Peyer's patch (tissue), 4 donors: ENCODE measurements at regions not wholly inside any gene's neighbourhood (a gene's known extent, or its start where the extent isn't known, plus 50 kb on each side); places are given as distances from the start of the nearest gene placed in this dataset.

Experiments
- DNase-seq, 3 donors: peaks; one replicate each; pipeline ENCODE4 v3.0.0-alpha.2; 2017 to 2019
- H3K27ac ChIP-seq, 4 donors: fragments of 200-600 bp; sonication (generic); one replicate each; pipeline ENCODE4 v1.5.1; 2016 to 2019
- H3K27me3 ChIP-seq, 2 donors: fragments of 200-600 bp; sonication (generic); one replicate each; pipeline ENCODE4 v1.5.1; 2019
- H3K36me3 ChIP-seq, 3 donors: fragments of 200-600 bp; sonication (generic); one replicate each; pipeline ENCODE4 v1.5.1; 2016 to 2019
- H3K4me1 ChIP-seq, 4 donors: fragments of 200-600 bp; sonication (generic); one replicate each; pipeline ENCODE4 v1.5.1; 2016 to 2019
- H3K4me3 ChIP-seq, 4 donors: fragments of 200-600 bp; sonication (generic); 1 replicate in 3 of 4; 2 replicates in 1 of 4; pipeline ENCODE4 v1.5.1; 2016 to 2019; ENCODE audit warnings: mild to moderate bottlenecking in 1 of 4
- H3K9me3 ChIP-seq, 4 donors: fragments of 200-600 bp; sonication (generic); one replicate each; pipeline ENCODE4 v1.5.1; 2016 to 2019; ENCODE audit warnings: mild to moderate bottlenecking in 1 of 4
- POLR2A ChIP-seq, 2 donors: fragments of 450-650 bp; IDR thresholded peaks; one replicate each; pipeline ENCODE4 v1.5.1; 2017; ENCODE audit warnings: antibody characterized with exemption in 2 of 2, mild to moderate bottlenecking in 2 of 2, moderate library complexity in 2 of 2
- TF ChIP-seq, protein P1 (sequence below), 6 experiments: fragments of 450-650 bp in 4 of 6; fragments of 200-600 bp in 2 of 6; sonication (generic) in 1 of 6; IDR thresholded peaks; one replicate each; pipeline ENCODE4 v1.5.1; 2017 to 2019; ENCODE audit warnings: antibody characterized with exemption in 6 of 6, mild to moderate bottlenecking in 3 of 6, moderate library complexity in 1 of 6

DNA sequence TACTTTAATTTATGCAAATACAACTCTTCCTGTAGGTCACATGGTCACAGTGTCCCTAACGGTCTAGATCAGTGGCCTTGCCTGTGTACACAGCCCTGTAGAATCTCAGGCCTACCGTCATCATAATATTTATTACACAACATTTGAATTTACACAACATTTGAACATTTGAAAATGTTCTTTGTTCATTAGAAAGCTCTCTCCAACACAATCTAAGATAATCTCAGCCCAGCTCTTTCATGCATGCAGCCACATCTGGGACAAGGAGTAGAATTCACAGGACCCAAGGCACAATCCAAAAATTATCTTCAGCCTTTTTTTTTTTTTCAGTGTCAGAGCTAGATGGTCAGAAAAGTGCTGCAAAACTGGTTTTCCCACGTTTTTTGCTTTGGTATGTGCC, 892.8 kb downstream of the TFAP2A start:
- no peaks in the 10 kb centered on the region for H3K4me1 ChIP-seq
- DNase-seq = no peak

DNA sequence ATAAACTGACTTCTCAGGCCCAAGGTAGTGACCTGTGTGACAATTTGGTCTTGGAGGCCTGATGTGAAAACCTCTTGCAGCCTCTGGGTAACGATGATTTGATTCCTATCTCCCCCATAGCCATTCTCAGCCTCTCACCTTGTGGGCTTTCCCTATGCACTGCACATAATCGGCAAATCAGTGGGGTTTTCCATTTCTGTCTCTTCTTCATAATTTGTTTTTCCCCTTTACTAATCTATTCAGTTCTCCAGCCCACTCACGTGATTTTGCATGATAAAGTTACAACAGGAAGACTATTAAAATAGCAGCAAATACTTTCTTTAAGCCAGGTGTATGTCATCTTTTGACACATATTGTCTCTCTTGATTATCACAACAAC, 893.7 kb downstream of the TFAP2A start:
- TF ChIP-seq POLR2A (IDR thresholded peaks at IDR 0.05) = no peak
- TF ChIP-seq, protein P1, sequence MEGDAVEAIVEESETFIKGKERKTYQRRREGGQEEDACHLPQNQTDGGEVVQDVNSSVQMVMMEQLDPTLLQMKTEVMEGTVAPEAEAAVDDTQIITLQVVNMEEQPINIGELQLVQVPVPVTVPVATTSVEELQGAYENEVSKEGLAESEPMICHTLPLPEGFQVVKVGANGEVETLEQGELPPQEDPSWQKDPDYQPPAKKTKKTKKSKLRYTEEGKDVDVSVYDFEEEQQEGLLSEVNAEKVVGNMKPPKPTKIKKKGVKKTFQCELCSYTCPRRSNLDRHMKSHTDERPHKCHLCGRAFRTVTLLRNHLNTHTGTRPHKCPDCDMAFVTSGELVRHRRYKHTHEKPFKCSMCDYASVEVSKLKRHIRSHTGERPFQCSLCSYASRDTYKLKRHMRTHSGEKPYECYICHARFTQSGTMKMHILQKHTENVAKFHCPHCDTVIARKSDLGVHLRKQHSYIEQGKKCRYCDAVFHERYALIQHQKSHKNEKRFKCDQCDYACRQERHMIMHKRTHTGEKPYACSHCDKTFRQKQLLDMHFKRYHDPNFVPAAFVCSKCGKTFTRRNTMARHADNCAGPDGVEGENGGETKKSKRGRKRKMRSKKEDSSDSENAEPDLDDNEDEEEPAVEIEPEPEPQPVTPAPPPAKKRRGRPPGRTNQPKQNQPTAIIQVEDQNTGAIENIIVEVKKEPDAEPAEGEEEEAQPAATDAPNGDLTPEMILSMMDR (IDR thresholded peaks at IDR 0.05) = no peak
- no peak for DNase-seq
- Histone ChIP-seq H3K36me3 (no peaks in the 10 kb centered on the region), H3K4me3 (no peak overlapping the region), H3K4me1 (no peaks in the 10 kb centered on the region), H3K27me3 (no peaks in the 10 kb centered on the region), H3K27ac (no peak overlapping the region), H3K9me3 (peaks cover 0 to 4% (median 0%) of the 10 kb centered on the region in 4 donors)

More for the DNA sequence above, 892.8 kb downstream of the TFAP2A start:
- Histone ChIP-seq H3K36me3 (no peaks in the 10 kb centered on the region), H3K9me3 (peaks cover 0 to 4% (median 0%) of the 10 kb centered on the region in 4 donors), H3K27me3 (no peaks in the 10 kb centered on the region), H3K27ac (no peak overlapping the region), H3K4me3 (no peak overlapping the region)
- TF ChIP-seq, protein P1 (IDR thresholded peaks at IDR 0.05) = no peak
- no peak for TF ChIP-seq POLR2A (IDR thresholded peaks at IDR 0.05)

DNA sequence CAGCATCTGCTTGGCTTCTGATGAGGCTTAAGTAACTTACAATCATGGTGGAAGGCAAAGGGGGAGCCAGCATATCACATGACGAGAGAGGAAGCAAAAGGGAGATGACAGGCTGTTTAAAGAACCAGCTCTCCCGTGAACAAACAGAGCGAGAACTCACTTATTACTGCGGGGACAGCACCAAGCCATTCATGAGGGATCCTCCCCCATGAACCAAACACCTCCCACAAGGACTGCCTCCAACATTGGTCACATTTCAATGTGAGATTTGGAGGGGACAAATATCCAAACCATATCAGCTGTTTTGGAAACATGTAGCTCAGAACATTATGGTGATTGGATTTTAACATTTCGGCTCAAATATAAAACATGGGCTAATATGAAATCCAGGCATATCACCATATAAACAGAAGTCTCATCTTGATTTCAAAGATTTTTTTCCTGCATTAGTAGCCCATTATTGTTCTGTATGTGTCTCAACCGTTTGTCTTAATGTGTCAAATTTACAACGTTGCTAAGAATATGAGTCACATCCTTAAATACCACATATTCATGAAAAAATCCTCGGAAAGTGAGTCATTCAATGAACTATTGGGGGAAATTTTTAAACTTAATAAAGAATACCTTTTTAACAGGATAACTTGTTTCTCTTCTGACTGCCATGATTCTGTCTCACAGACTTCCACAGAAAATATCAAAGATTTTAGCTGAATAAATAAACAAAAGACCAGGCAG, 894.3 kb downstream of the TFAP2A start:
- Histone ChIP-seq H3K9me3 (peaks cover 0 to 4% (median 0%) of the 10 kb centered on the region in 4 donors), H3K27ac (no peak overlapping the region), H3K27me3 (no peaks in the 10 kb centered on the region), H3K36me3 (no peaks in the 10 kb centered on the region), H3K4me3 (no peak overlapping the region), H3K4me1 (no peaks in the 10 kb centered on the region)
- DNase-seq = no peak
- TF ChIP-seq POLR2A (IDR thresholded peaks at IDR 0.05) = no peak
- TF ChIP-seq, protein P1 (IDR thresholded peaks at IDR 0.05) = no peak

DNA sequence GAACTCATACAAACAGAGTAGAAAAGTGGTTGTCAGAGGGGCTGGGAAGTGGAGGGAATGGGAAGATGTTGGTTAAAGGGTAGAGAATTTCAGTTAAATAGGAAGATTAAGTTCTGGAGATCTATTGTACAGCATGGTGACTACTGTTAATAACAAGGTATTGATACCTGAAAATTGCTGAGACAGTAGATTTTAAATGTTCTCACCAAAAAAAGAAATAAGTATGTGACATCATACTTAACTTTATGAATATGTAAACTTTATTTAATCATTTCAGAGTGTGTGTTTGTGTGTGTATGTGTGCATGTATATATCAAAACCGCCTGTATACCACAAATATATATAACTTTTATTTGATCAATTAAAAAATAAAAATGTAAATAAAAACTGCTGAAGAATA, 896.4 kb downstream of the TFAP2A start:
- no peak overlapping the region for H3K27ac ChIP-seq
- no peaks in the 10 kb centered on the region for H3K36me3 ChIP-seq
- H3K9me3 ChIP-seq = peaks cover 0 to 4% (median 0%) of the 10 kb centered on the region in 4 donors
- H3K4me3 ChIP-seq = no peak overlapping the region
- H3K4me1 ChIP-seq = no peaks in the 10 kb centered on the region
- no peak for DNase-seq
- TF ChIP-seq, protein P1 (IDR thresholded peaks at IDR 0.05) = no peak
- TF ChIP-seq POLR2A (IDR thresholded peaks at IDR 0.05) = no peak
- no peaks in the 10 kb centered on the region for H3K27me3 ChIP-seq

DNA sequence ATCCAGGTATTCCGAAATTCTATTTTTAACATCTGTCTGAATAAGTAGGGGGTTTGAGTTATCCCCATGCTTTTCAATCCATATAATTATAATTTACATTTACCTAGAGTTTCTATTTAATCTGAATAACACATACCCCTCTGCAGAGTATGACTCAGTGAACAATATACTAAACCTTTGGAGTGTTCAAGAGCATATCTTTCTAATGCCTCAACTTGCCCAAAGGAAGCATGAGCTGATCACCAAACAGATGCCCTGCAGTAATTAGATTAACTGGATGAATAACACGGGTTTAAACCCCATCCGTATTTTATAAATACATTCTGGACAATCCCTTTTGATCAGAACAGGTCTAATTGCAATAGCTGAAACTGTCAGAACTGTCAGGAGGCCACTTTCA, 897.1 kb downstream of the TFAP2A start:
- TF ChIP-seq, protein P1 (IDR thresholded peaks at IDR 0.05) = no peak
- TF ChIP-seq POLR2A (IDR thresholded peaks at IDR 0.05) = no peak
- H3K27ac ChIP-seq = no peak overlapping the region

More for the DNA sequence above, 897.1 kb downstream of the TFAP2A start:
- Histone ChIP-seq H3K27me3 (no peaks in the 10 kb centered on the region), H3K4me3 (no peak overlapping the region), H3K36me3 (no peaks in the 10 kb centered on the region), H3K9me3 (peaks cover 0 to 4% (median 0%) of the 10 kb centered on the region in 4 donors), H3K4me1 (no peaks in the 10 kb centered on the region)
- no peak for DNase-seq
